Activated CD4-positive, alpha-beta memory T cell treated with anti-CD3 and anti-CD28 coated beads, Interleukin-2, amount 10 ng/mL, durations not matched to agents 7 days and 5 days (primary cell): ENCODE measurements at regions not wholly inside any gene's neighbourhood (a gene's known extent, or its start where the extent isn't known, plus 50 kb on each side); places are given as distances from the start of the nearest gene placed in this dataset.

Source experiments
- CTCF ChIA-PET: fragments of 350-600 bp; sonication (Branson Sonifier 250); formaldehyde crosslinking; loops from one replicate; lab custom pipeline; 2021; ENCODE audit warnings: antibody characterized with exemption, inconsistent platforms; lab: Charles Lee
- POLR2A ChIA-PET: fragments of 350-600 bp; sonication (Branson Sonifier 250); formaldehyde crosslinking; loops from one replicate; lab custom pipeline; 2021; ENCODE audit warnings: antibody characterized with exemption; lab: Charles Lee
- DNase-seq: peaks from one replicate; pipeline ENCODE4 v3.0.0-alpha.2; 2020
- H3K27ac Mint-ChIP-seq: one replicate; pipeline ENCODE4 v1.8.0; 2021; ENCODE audit warnings: mild to moderate bottlenecking, mixed read lengths
- H3K27me3 Mint-ChIP-seq: one replicate; pipeline ENCODE4 v1.8.0; 2021; ENCODE audit warnings: mixed read lengths
- H3K36me3 Mint-ChIP-seq: one replicate; pipeline ENCODE4 v1.8.0; 2021; ENCODE audit warnings: low read depth, mixed read lengths
- H3K4me1 Mint-ChIP-seq: one replicate; pipeline ENCODE4 v1.8.0; 2021; ENCODE audit warnings: mixed read lengths
- H3K4me3 Mint-ChIP-seq: one replicate; pipeline ENCODE4 v1.8.0; 2021; ENCODE audit warnings: mild to moderate bottlenecking, mixed read lengths
- H3K9me3 Mint-ChIP-seq: one replicate; pipeline ENCODE4 v1.8.0; 2021; ENCODE audit warnings: mixed read lengths

DNA sequence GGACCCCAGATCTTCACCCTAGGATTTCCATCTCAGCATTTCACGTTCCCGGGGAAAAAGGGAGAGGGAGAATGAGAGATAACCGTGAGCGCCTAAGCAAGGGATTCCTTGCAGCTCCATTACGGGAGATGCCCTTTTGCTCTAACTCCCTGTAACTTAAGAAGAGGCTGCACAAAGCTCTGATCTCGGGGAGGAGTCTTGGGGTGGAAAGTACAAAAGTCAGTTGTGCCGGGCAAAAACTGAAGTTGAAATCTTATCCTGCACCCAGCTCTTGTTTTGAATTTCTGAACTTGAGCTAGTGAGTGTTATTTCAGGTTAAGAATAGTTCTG, 256.4 kb upstream of the SOX21 start:
- ChIA-PET POLR2A (no interaction called here), CTCF (interaction anchor here (0.8 kb wide), 1 partner anchor 9 kb away, joined by 3 read pairs; no protein-coding TSS in a partner anchor)
- H3K27me3 Mint-ChIP-seq, result peaks cover 59% of the 10 kb centered on the region
- H3K4me1 Mint-ChIP-seq, result peaks cover 5% of the 10 kb centered on the region
- no peak for DNase-seq
- H3K4me3 Mint-ChIP-seq, result no peak overlapping the region
- no peaks in the 10 kb centered on the region for H3K9me3 Mint-ChIP-seq
- no peak overlapping the region for H3K27ac Mint-ChIP-seq
- H3K36me3 Mint-ChIP-seq, result no peaks in the 10 kb centered on the region

GRCh38 chr13:94968040-94968756, 255.9 kb upstream of the SOX21 start:
- ChIA-PET POLR2A (no interaction called here), CTCF (interaction anchor here (0.8 kb wide), 1 partner anchor 8 kb away, joined by 3 read pairs; no protein-coding TSS in a partner anchor)
- no peak overlapping the region for H3K4me3 Mint-ChIP-seq
- H3K4me1 Mint-ChIP-seq, result peaks cover 5% of the 10 kb centered on the region
- no peak overlapping the region for H3K27ac Mint-ChIP-seq
- DNase-seq, result no peak
- no peaks in the 10 kb centered on the region for H3K36me3 Mint-ChIP-seq
- no peaks in the 10 kb centered on the region for H3K9me3 Mint-ChIP-seq
- H3K27me3 Mint-ChIP-seq, result peaks cover 61% of the 10 kb centered on the region

DNA sequence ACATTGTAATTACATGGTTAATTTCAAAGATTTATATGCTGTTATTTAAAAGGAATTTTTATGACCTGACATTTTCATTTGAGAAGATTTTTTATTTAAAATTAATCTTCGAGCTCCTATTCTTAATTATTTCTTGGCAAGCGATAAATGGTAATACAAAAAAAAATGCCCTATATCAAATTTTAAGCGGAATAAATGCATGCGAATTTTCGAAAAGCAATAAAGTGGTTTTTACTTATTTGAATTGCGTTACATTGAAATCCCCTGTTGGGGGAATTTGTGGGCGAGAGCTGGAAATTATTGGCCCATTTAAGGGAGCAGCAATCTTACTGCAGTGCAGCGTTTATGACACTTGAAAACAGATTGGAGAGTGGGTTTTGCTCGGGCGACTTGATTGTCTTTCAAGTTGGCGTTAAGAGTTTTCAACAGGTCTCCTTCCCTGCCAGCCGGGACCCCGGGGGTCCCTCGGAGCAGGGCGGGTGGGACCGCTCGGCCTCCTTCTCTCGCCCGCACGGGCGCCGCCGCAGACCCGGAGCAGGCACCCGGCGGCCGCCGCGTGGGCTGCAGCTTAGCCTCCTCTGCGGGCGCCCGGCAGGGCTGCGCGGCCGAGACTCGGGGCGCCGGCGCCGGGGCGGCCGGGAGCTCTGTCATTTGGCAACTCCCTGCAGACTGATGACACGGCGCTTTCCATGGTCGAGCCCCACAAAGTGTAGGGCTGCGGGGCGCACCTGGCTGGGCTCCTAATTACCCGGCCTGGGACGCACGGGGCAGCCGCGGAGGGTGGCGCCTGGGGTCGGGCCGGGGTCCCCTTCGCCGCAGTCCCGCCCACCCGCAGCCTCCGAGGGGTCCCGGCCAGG, 255.1 kb upstream of the SOX21 start:
- ChIA-PET POLR2A (interaction anchor here (0.6 kb wide), 1 partner anchor 33 kb away, joined by 3 read pairs; no protein-coding TSS in a partner anchor), CTCF (interaction anchor here (0.6 to 0.8 kb wide), 2 partner anchors 8 to 696 kb away, joined by 3 read pairs; no protein-coding TSS in a partner anchor)
- H3K9me3 Mint-ChIP-seq, result no peaks in the 10 kb centered on the region

DNA sequence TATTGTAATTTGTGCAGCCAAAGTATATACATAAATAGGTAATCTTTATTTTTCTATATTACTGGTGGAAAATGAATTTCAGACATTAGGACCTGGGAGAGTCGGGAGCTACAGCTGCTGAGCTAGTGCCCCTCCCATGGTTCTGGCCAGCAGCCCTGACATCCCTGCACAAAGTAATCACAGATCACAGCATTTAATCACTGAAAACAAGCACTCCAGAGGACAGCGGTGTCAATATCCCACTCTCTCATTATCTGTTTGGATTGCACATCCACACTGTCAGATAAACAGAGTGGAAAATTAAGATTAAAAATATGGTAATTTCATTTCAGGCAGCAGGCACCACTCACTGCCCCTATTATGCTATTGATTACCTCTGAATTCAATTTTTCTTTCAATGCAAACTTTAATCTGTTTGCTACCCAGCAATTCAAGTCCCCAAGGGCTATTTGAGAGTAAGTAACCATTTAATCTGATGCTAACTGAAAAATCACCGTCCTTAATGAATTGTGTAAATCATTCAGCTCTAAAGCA, 254.1 kb upstream of the SOX21 start:
- no peaks in the 10 kb centered on the region for H3K36me3 Mint-ChIP-seq
- CTCF ChIA-PET, result no interaction called here
- H3K9me3 Mint-ChIP-seq, result no peaks in the 10 kb centered on the region
- no peak overlapping the region for H3K4me3 Mint-ChIP-seq
- POLR2A ChIA-PET, result no interaction called here
- DNase-seq, result no peak
- H3K27ac Mint-ChIP-seq, result no peak overlapping the region
- H3K4me1 Mint-ChIP-seq, result peaks cover 5% of the 10 kb centered on the region
- peaks cover 62% of the 10 kb centered on the region for H3K27me3 Mint-ChIP-seq

More for the DNA sequence above, 255.1 kb upstream of the SOX21 start:
- H3K4me3 Mint-ChIP-seq, result no peak overlapping the region
- no peak overlapping the region for H3K27ac Mint-ChIP-seq
- no peaks in the 10 kb centered on the region for H3K36me3 Mint-ChIP-seq
- H3K4me1 Mint-ChIP-seq, result peaks cover 5% of the 10 kb centered on the region
- no peak for DNase-seq
- peaks cover 62% of the 10 kb centered on the region for H3K27me3 Mint-ChIP-seq

DNA sequence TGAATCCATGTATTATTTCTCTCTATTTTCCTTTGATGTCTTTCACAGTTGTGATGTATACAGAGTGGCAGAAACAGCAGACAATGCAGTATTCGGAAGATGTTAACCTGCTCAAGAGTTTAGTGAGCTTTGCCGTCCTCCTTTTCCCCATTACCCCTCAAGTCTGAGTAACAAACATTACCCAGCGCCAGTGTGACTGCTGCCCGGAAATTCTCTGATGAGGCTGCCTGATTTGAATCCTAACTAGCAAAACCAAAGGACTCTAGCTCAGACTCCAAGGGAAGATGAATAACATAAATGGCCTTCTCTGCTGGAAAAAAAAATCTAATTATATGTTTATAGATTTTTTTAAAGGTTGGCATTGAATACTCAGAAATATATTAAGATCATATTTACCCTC, 247.3 kb upstream of the SOX21 start:
- ChIA-PET CTCF (interaction anchor here (0.9 kb wide), 1 partner anchor 9 kb away, joined by 3 read pairs; no protein-coding TSS in a partner anchor), POLR2A (no interaction called here)
- Mint-ChIP-seq H3K27ac (no peak overlapping the region), H3K4me1 (no peaks in the 10 kb centered on the region), H3K9me3 (no peaks in the 10 kb centered on the region), H3K4me3 (no peak overlapping the region), H3K27me3 (peaks cover 25% of the 10 kb centered on the region), H3K36me3 (no peaks in the 10 kb centered on the region)
- DNase-seq, result no peak

DNA sequence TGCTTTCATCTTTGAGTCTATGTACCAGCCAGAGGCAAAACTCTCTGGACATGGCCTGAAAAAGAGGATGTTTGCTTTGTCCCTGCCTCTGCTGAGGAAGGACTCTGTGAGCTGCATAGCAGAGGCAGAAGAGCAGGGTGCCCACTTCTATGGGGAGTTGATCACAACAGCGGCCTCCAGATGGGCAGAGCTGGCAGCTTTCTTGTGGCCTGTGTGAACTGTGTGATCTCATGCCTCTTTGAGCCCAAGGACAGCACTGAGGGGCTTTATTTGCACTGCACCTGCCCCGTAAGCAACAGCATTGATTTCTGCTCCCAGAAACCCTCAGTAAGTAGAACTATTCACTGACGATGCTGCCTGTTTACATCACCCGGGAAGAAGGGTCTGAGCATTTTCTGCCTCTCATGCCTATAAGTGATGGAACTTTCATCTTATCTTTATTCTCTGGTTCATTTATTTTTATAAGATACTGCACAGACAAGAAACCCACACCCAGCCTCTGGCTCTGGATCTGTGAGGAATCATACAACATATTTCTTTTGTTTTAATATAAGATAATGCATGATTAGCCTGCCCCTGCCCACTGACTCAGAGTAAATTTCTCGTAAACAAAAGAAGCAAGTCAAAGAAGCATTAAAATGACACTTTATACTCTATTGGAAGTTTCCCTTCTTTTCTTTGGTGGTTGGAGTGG, 244.2 kb upstream of the SOX21 start:
- Mint-ChIP-seq H3K4me3 (no peak overlapping the region), H3K27ac (no peak overlapping the region), H3K27me3 (peaks cover 12% of the 10 kb centered on the region), H3K36me3 (no peaks in the 10 kb centered on the region), H3K9me3 (no peaks in the 10 kb centered on the region), H3K4me1 (no peaks in the 10 kb centered on the region)
- no peak for DNase-seq
- ChIA-PET POLR2A (no interaction called here), CTCF (no interaction called here)

- Mint-ChIP-seq H3K36me3 (no peaks in the 10 kb centered on the region), H3K27ac (no peak overlapping the region), H3K27me3 (peaks cover 2% of the 10 kb centered on the region), H3K4me3 (no peak overlapping the region), H3K4me1 (no peaks in the 10 kb centered on the region), H3K9me3 (no peaks in the 10 kb centered on the region)
- no peak for DNase-seq
- ChIA-PET POLR2A (no interaction called here), CTCF (no interaction called here)
Measured at GRCh38 chr13:94952787-94953186, 240.4 kb upstream of the SOX21 start.

- Mint-ChIP-seq H3K4me3 (no peak overlapping the region), H3K4me1 (no peaks in the 10 kb centered on the region), H3K27ac (no peak overlapping the region), H3K27me3 (peaks cover 3% of the 10 kb centered on the region), H3K36me3 (no peaks in the 10 kb centered on the region), H3K9me3 (no peaks in the 10 kb centered on the region)
- no peak for DNase-seq
- POLR2A ChIA-PET, result no interaction called here
- CTCF ChIA-PET, result no interaction called here
Measured at GRCh38 chr13:94950303-94950702, 238.0 kb upstream of the SOX21 start.

- no peak for DNase-seq
- POLR2A ChIA-PET, result no interaction called here
- Mint-ChIP-seq H3K36me3 (no peaks in the 10 kb centered on the region), H3K27ac (no peak overlapping the region), H3K4me1 (no peaks in the 10 kb centered on the region), H3K9me3 (no peaks in the 10 kb centered on the region), H3K27me3 (peaks cover 1% of the 10 kb centered on the region), H3K4me3 (no peak overlapping the region)
- CTCF ChIA-PET, result interaction anchor here (0.6 kb wide), 1 partner anchor 590 kb away, joined by 3 read pairs; no protein-coding TSS in a partner anchor
Measured at GRCh38 chr13:94947965-94948371, 235.6 kb upstream of the SOX21 start.

GRCh38 chr13:94947392-94947791, 235.0 kb upstream of the SOX21 start:
- H3K9me3 Mint-ChIP-seq, result no peaks in the 10 kb centered on the region
- ChIA-PET CTCF (interaction anchor here (0.6 kb wide), 1 partner anchor 589 kb away, joined by 3 read pairs; no protein-coding TSS in a partner anchor), POLR2A (no interaction called here)
- H3K4me1 Mint-ChIP-seq, result no peaks in the 10 kb centered on the region
- no peak for DNase-seq
- no peak overlapping the region for H3K4me3 Mint-ChIP-seq
- H3K36me3 Mint-ChIP-seq, result no peaks in the 10 kb centered on the region
- H3K27me3 Mint-ChIP-seq, result peaks cover 1% of the 10 kb centered on the region
- no peak overlapping the region for H3K27ac Mint-ChIP-seq

DNA sequence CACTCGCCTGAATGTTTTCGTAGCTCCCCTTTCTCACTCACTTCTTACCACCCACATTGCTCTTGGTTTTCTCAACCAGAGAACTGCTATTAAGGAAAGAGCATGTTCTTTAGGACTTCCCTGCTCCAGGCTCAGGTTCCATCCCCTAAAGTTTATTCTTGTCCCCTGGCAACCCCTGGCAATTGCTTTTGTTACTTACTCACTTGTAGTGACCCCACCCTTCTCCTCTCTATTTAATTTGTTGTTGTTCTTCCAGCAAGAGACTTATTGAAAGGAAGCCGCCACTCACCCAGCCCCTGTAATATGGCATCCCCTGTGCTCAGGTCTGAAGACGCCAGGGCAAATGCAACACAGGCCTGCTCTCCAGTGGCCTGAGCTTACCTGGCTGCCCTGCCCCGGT, 233.7 kb upstream of the SOX21 start:
- CTCF ChIA-PET, result no interaction called here
- no peaks in the 10 kb centered on the region for H3K36me3 Mint-ChIP-seq

DNA sequence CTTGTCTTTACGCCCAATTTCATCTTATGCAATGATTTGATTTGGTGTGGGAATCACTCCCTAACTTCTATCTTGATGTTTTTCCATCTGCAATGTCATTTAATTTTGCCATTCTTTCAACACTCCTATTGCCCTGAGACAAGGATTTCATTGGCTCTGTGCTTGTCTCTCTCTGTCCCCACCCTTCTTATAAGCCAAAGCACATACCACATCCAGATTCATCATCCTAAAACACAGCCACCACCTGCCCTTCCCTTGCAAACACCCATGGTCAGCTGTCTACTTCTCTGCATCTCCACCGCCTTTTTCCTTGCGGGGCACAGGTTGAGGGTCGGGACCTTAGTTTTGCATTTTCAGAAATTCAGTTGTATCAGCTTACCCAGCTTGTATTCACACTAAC, 225.8 kb upstream of the SOX21 start:
- ChIA-PET CTCF (interaction anchor here (0.6 kb wide), 1 partner anchor 736 kb away, joined by 3 read pairs; no protein-coding TSS in a partner anchor), POLR2A (no interaction called here)
- H3K27ac Mint-ChIP-seq, result no peak overlapping the region
- H3K9me3 Mint-ChIP-seq, result peaks cover 12% of the 10 kb centered on the region
- H3K4me1 Mint-ChIP-seq, result no peaks in the 10 kb centered on the region
- no peaks in the 10 kb centered on the region for H3K27me3 Mint-ChIP-seq
- no peak overlapping the region for H3K4me3 Mint-ChIP-seq
- no peak for DNase-seq
- H3K36me3 Mint-ChIP-seq, result no peaks in the 10 kb centered on the region

More for the DNA sequence above, 233.7 kb upstream of the SOX21 start:
- Mint-ChIP-seq H3K27me3 (peaks cover 1% of the 10 kb centered on the region), H3K9me3 (peaks cover 2% of the 10 kb centered on the region), H3K27ac (no peak overlapping the region), H3K4me3 (no peak overlapping the region), H3K4me1 (no peaks in the 10 kb centered on the region)
- POLR2A ChIA-PET, result no interaction called here
- no peak for DNase-seq
